ENCODE measurements at regions not wholly inside any gene's neighbourhood (a gene's known extent, or its start where the extent isn't known, plus 50 kb on each side); places are given as distances from the start of the nearest gene placed in this dataset.

- TF ChIP-seq POLR2A (IDR thresholded peaks at IDR 0.05) (no peak), POLR2AphosphoS5 (IDR thresholded peaks at IDR 0.05) (no peak)
These were observed 577.4 kb downstream of the ISL1 start for GRCh38 chr5:51960617-51961121.
